BE2C (cell line): ENCODE measurements at regions not wholly inside any gene's neighbourhood (a gene's known extent, or its start where the extent isn't known, plus 50 kb on each side); places are given as distances from the start of the nearest gene placed in this dataset.

Experiments used
- DNase-seq: peaks from one replicate; pipeline ENCODE4 v3.0.0-alpha.2; 2020
- H3K27me3 ChIP-seq: fragments of 250-450 bp; sonication (Bioruptor Pico); 2 replicates; pipeline ENCODE4 v1.5.1; 2020; ENCODE audit warnings: mild to moderate bottlenecking
- H3K36me3 ChIP-seq: fragments of 250-450 bp; sonication (Bioruptor Pico); 2 replicates; pipeline ENCODE4 v1.5.1; 2020; ENCODE audit warnings: mild to moderate bottlenecking
- H3K4me1 ChIP-seq: fragments of 250-450 bp; sonication (Bioruptor Pico); 2 replicates; pipeline ENCODE4 v1.5.1; 2020
- H3K4me3 ChIP-seq: 2 replicates; pipeline ENCODE4 v1.5.1; 2011; ENCODE audit warnings: low read depth, low read length
- H3K9me3 ChIP-seq: fragments of 250-450 bp; sonication (Bioruptor Pico); 2 replicates; pipeline ENCODE4 v1.5.1; 2020
- CTCF ChIP-seq: IDR thresholded peaks from 2 replicates; pipeline ENCODE4 v1.5.1; 2012; ENCODE audit warnings: mild to moderate bottlenecking, low read depth, low read length

GRCh38 chr10:57141708-57142107 is 780.6 kb upstream of the ZWINT start:
- H3K4me3 ChIP-seq, result no peak overlapping the region
- H3K9me3 ChIP-seq, result no peaks in the 10 kb centered on the region
- no peaks in the 10 kb centered on the region for H3K36me3 ChIP-seq
- TF ChIP-seq CTCF, result no peak
- H3K27me3 ChIP-seq, result no peaks in the 10 kb centered on the region
- no peaks in the 10 kb centered on the region for H3K4me1 ChIP-seq
- no peak for DNase-seq

GRCh38 chr10:57119684-57120083 is 758.6 kb upstream of the ZWINT start:
- no peak for DNase-seq
- Histone ChIP-seq H3K4me1 (no peaks in the 10 kb centered on the region), H3K36me3 (no peaks in the 10 kb centered on the region), H3K9me3 (no peaks in the 10 kb centered on the region), H3K27me3 (no peaks in the 10 kb centered on the region), H3K4me3 (no peak overlapping the region)
- no peak for TF ChIP-seq CTCF

GRCh38 chr10:57113545-57113944 is 752.5 kb upstream of the ZWINT start:
- H3K27me3 ChIP-seq, result no peaks in the 10 kb centered on the region
- H3K4me1 ChIP-seq, result no peaks in the 10 kb centered on the region
- no peaks in the 10 kb centered on the region for H3K36me3 ChIP-seq
- no peaks in the 10 kb centered on the region for H3K9me3 ChIP-seq
- TF ChIP-seq CTCF, result no peak
- no peak overlapping the region for H3K4me3 ChIP-seq
- no peak for DNase-seq

GRCh38 chr10:57102236-57102635 is 741.2 kb upstream of the ZWINT start:
- Histone ChIP-seq H3K9me3 (no peaks in the 10 kb centered on the region), H3K4me3 (no peak overlapping the region), H3K36me3 (no peaks in the 10 kb centered on the region), H3K27me3 (no peaks in the 10 kb centered on the region), H3K4me1 (no peaks in the 10 kb centered on the region)
- no peak for DNase-seq
- TF ChIP-seq CTCF, result no peak

- DNase-seq, result no peak
- no peaks in the 10 kb centered on the region for H3K36me3 ChIP-seq
- H3K9me3 ChIP-seq, result no peaks in the 10 kb centered on the region
- no peak for TF ChIP-seq CTCF
- no peaks in the 10 kb centered on the region for H3K27me3 ChIP-seq
- no peak overlapping the region for H3K4me3 ChIP-seq
- H3K4me1 ChIP-seq, result no peaks in the 10 kb centered on the region
Measured at GRCh38 chr10:57098146-57098545, 737.1 kb upstream of the ZWINT start.

GRCh38 chr10:57096044-57096443 is 735.0 kb upstream of the ZWINT start:
- H3K9me3 ChIP-seq, result no peaks in the 10 kb centered on the region
- no peaks in the 10 kb centered on the region for H3K4me1 ChIP-seq
- no peak overlapping the region for H3K4me3 ChIP-seq
- no peak for TF ChIP-seq CTCF
- no peaks in the 10 kb centered on the region for H3K27me3 ChIP-seq
- DNase-seq, result no peak
- H3K36me3 ChIP-seq, result no peaks in the 10 kb centered on the region
